GM18499 (cell line): ENCODE measurements at regions not wholly inside any gene's neighbourhood (a gene's known extent, or its start where the extent isn't known, plus 50 kb on each side); places are given as distances from the start of the nearest gene placed in this dataset.
"Not testable (repeated sequence)": the region's sequence is repeated elsewhere in the genome, so short reads cannot be mapped to it uniquely, and the experiment has no call there.

Experiments used
- ATAC-seq: cut with Tn5 transposase; IDR thresholded peaks from one replicate; pipeline ENCODE4 v1.9.1; 2021; ENCODE audit warnings: moderate number of reproducible peaks; ENCODE audit not compliant: insufficient read depth, unreplicated experiment

GRCh38 chr22:49678137-49678841, 149.4 kb downstream of the BRD1 start:
- no peak for ATAC-seq

GRCh38 chr22:49677495-49677889, 150.2 kb downstream of the BRD1 start:
- no peak for ATAC-seq

- no peak for ATAC-seq
Measured at GRCh38 chr22:49676783-49677494, 150.7 kb downstream of the BRD1 start.

- ATAC-seq, result no peak
Measured at GRCh38 chr22:49676230-49676629, 151.4 kb downstream of the BRD1 start.

GRCh38 chr22:49674479-49675050, 153.1 kb downstream of the BRD1 start:
- no peak for ATAC-seq

- no peak for ATAC-seq
Measured at GRCh38 chr22:49673048-49673447, 154.6 kb downstream of the BRD1 start.

- no peak for ATAC-seq
Measured at GRCh38 chr22:49672014-49672516, 155.6 kb downstream of the BRD1 start.

- no peak for ATAC-seq
Measured at GRCh38 chr22:49671331-49672013, 156.2 kb downstream of the BRD1 start.

GRCh38 chr22:49670456-49671330, 157.0 kb downstream of the BRD1 start:
- no peak for ATAC-seq

GRCh38 chr22:49669969-49670455, 157.7 kb downstream of the BRD1 start:
- not testable (repeated sequence) for ATAC-seq

GRCh38 chr22:49669427-49669968, 158.2 kb downstream of the BRD1 start:
- not testable (repeated sequence) for ATAC-seq

GRCh38 chr22:49668402-49668801, 159.3 kb downstream of the BRD1 start:
- no peak for ATAC-seq

- ATAC-seq, result no peak
Measured at GRCh38 chr22:49667236-49667635, 160.4 kb downstream of the BRD1 start.

- no peak for ATAC-seq
Measured at GRCh38 chr22:49666146-49666809, 161.4 kb downstream of the BRD1 start.

- ATAC-seq, result no peak
Measured at GRCh38 chr22:49664891-49665290, 162.8 kb downstream of the BRD1 start.

GRCh38 chr22:49664371-49664881, 163.2 kb downstream of the BRD1 start:
- ATAC-seq, result no peak

GRCh38 chr22:49663823-49664222, 163.8 kb downstream of the BRD1 start:
- ATAC-seq, result no peak

- no peak for ATAC-seq
Measured at GRCh38 chr22:49663311-49663711, 164.4 kb downstream of the BRD1 start.

- no peak for ATAC-seq
Measured at GRCh38 chr22:49662681-49663080, 165.0 kb downstream of the BRD1 start.
